GM12878 (cell line): ENCODE measurements at regions not wholly inside any gene's neighbourhood (a gene's known extent, or its start where the extent isn't known, plus 50 kb on each side); places are given as distances from the start of the nearest gene placed in this dataset.

Experiments used
- MXI1 ChIP-seq: fragments of 150-350 bp; IDR thresholded peaks from 2 replicates; pipeline ENCODE4 v1.6.1; 2011; ENCODE audit warnings: low read depth, mild to moderate bottlenecking, inconsistent platforms, low read length, improper control_type of control experiment
- RCOR1 ChIP-seq: conservative IDR thresholded peaks from 2 replicates; pipeline ENCODE4 v1.6.1; 2012; ENCODE audit warnings: low read depth, low read length, improper control_type of control experiment
- ZSCAN29 ChIP-seq: fragments of 450-650 bp; IDR thresholded peaks from 2 replicates; pipeline ENCODE4 v1.6.1; 2017; ENCODE audit warnings: mild to moderate bottlenecking, moderate library complexity

DNA sequence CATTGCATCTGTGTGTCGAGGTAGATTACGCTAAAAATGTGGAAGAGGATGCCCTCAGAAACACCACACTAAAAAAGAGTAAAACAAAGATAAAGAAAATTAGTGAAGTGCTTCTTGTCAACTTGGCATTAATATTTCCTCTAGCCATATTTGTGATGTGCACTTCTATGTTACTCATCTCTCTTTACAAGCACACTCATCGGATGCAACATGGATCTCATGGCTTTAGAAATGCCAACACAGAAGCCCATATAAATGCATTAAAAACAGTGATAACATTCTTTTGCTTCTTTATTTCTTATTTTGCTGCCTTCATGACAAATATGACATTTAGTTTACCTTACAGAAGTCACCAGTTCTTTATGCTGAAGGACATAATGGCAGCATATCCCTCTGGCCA lies 79.0 kb upstream of the SCIN start:
- TF ChIP-seq RCOR1 (no peak), MXI1 (no peak), ZSCAN29 (no peak)
